HG02884 (cell line): ENCODE measurements at regions not wholly inside any gene's neighbourhood (a gene's known extent, or its start where the extent isn't known, plus 50 kb on each side); places are given as distances from the start of the nearest gene placed in this dataset.
A peak's percentile ranks its signal among the peaks of the same experiment; 100 is the strongest.

Experiments
- ATAC-seq: cut with Tn5 transposase; IDR thresholded peaks from one replicate; pipeline ENCODE4 v1.9.1; 2021; ENCODE audit warnings: mild to moderate bottlenecking, moderate library complexity; ENCODE audit not compliant: unreplicated experiment

DNA sequence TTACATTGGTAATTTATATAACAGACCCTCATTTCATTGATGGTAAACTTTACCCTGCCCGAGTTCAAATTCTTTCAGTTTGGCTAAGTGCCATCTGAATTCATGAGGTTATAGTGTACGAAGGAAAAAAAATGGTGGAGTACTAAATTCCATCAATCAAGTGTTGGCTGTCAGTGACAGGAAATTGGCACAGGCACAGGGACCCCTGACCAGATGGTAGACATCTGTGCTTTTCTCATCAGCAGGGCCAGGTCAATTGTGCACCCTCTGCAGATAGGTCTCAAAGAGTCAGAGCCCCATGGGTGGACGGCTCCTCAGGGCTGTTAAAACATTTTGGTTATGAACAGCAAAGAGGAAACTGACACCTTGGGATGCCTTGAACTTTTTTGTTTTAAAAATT lies 439.2 kb downstream of the SETBP1 start:
- no peak for ATAC-seq

GRCh38 chr18:45121146-45121545 lies 440.5 kb downstream of the SETBP1 start:
- ATAC-seq = no peak

GRCh38 chr18:45122506-45122905 lies 441.8 kb downstream of the SETBP1 start:
- ATAC-seq = no peak

GRCh38 chr18:45127405-45127804 lies 446.7 kb downstream of the SETBP1 start:
- ATAC-seq = no peak

- ATAC-seq = no peak
Measured at GRCh38 chr18:45133276-45133675, 452.6 kb downstream of the SETBP1 start.

- no peak for ATAC-seq
Measured at GRCh38 chr18:45136381-45137086, 455.8 kb downstream of the SETBP1 start.

GRCh38 chr18:45137087-45137419 lies 456.4 kb downstream of the SETBP1 start:
- ATAC-seq = no peak

- no peak for ATAC-seq
Measured at GRCh38 chr18:45139478-45139877, 458.8 kb downstream of the SETBP1 start.

DNA sequence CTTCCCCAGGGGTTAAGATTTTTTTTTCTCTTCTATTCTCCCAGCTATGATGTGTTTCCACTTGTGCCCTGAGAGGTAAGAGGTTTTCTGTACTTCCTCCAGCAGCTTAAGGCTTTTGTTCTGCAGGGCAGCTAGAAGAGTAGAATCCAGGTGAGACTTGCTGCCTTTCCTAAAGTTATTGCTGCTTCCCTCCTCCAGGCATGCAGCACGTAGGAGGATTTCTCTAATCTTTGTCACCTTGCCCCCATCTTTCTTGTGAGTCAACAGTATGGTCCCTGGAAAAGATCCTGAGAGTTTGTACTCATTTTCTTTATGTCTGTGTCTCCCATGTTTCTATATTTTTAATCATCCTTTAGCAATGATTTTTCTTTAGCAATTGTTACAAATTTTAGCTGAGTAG lies 462.2 kb downstream of the SETBP1 start:
- no peak for ATAC-seq

DNA sequence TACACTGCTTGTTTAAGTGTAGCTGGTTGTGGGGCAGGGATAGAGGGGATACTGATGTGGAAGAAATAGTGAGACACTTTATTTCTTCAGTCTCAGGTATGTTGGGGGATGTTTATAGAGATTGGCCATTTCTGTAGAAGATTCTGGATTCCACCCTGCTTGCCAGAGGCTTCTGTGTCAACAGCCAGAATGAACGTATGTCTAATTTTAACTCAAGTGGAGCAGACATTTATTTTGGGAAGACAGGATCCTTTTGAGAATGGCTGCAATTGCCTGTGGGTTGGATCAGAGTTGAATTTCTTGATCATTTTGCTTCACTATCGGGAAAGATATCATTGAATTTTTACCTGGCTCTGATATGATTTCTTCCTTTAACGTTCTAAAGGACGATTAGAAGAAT lies 465.6 kb upstream of the SLC14A2 start:
- no peak for ATAC-seq

- ATAC-seq = no peak
Measured at GRCh38 chr18:45151645-45152044, 463.6 kb upstream of the SLC14A2 start.

- ATAC-seq = no peak
Measured at GRCh38 chr18:45155526-45155925, 459.8 kb upstream of the SLC14A2 start.

DNA sequence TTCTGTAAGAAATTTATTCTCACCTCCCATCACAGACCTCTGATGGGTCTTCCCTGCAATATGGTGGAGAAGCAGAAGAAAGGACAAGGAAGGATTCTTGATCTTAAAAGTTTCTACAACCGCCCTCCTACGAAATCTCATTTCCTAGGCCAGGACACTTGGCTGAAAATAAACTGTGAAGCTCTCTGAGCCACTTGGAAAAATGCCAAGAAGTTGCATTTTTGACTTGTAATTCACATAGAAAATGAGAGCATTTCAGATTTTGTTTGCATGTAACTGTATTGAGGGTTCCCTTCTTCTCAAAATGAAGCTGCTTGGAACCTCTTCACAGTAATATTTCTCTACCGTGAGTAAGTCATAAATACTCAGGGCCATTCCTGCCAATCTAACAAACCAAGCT lies 458.3 kb upstream of the SLC14A2 start:
- no peak for ATAC-seq

DNA sequence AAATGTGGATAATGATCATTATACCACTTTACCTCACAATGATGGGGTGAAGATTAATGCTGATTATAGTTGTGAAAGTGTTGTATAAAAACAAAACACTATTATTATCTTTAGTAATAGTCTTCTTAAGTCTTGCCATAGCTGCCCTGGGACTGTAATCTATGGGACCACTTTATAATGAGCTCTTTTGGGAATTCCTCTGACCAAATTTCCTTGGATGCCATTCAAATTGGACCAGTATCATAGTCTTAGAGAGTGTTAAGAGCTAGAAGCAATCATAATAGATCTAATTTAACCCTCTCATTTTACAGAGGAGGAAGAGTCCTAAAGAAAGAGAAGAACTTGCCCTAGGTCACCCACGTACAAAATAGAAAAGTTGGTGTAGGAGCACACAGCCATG lies 457.7 kb upstream of the SLC14A2 start:
- ATAC-seq = no peak

GRCh38 chr18:45161850-45162249 lies 453.4 kb upstream of the SLC14A2 start:
- peak; percentile 72 for ATAC-seq

DNA sequence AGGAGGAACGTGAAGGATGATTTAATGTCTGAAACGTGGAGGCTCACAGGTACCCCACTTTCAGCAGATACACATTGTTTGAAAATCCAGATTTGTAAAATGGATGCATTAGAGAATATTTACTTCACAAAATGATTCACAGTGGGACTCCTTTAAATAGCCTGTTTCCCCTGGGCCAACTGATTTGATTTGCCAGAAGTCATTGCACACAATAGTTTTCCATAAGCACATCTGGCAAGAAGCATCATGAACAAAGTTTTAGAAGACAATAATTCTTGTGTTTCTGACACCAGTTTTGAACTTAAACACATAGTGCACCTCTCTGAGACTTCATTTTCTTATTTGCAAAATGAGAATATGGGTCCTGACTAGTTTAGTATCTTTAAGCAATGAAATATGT lies 451.4 kb upstream of the SLC14A2 start:
- ATAC-seq = no peak

GRCh38 chr18:45164551-45164950 lies 450.7 kb upstream of the SLC14A2 start:
- no peak for ATAC-seq

DNA sequence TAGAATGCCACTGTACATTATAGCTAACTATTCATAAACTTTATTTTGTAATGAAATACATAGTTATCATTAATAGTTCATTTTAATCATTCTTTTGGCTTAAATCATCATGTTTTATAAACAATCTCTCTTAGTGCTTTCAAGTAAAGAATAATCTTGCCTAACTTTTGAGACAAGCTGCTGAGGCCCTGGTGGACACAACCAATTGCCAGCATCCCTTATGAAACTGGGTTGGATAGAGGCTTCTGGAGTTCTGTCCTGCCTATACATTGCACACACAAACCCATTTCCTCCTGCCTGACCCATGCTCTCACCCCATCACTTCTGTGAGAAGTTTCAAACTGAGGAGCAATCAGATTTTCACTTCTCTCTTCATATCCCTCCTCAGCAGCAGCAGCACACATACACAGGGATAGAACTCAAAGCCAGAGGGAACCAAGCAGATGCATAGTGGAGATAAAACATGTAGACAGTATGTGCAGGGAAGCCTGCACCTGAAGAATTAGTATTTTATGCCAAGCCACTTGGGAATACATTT lies 450.0 kb upstream of the SLC14A2 start:
- no peak for ATAC-seq

GRCh38 chr18:45165871-45166270 lies 449.4 kb upstream of the SLC14A2 start:
- ATAC-seq = no peak

- no peak for ATAC-seq
Measured at GRCh38 chr18:45166341-45166835, 448.9 kb upstream of the SLC14A2 start.

DNA sequence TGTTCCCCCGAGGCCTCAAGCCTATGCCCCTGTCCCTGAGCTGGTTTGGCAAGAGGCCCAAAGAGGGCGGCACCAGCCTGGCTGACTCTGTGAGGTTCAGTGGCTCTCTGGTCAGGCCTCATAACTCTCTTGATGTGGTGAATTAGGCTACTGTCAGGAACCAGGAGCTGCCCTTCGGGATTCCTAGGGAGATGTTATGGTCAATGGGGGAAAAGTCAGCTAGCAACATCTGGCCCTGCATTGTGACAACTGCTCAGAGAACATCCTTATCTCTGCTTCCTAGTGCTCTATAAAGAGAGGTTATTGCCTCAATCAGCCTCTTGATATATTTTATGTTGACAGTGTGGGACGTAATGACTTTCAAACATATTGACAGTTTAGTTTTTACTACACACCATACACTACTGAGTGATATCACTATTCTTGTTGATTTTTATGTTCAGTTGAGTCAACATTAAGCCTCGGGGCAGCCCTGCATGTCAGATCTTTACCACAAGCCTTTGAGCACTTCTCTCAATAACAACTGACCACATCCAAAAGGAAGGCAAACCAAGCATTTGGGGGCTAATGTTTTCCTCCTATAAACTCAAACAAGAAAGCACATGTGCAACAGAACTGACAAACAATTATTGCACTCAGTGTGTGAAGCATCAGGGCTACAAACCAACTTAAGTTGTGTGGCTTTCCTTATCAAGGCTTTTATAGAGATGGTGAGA lies 448.3 kb upstream of the SLC14A2 start:
- ATAC-seq = no peak

GRCh38 chr18:45167631-45168280 lies 447.5 kb upstream of the SLC14A2 start:
- ATAC-seq = no peak
